CD14-positive monocyte (primary cell): ENCODE measurements at regions not wholly inside any gene's neighbourhood (a gene's known extent, or its start where the extent isn't known, plus 50 kb on each side); places are given as distances from the start of the nearest gene placed in this dataset.

ENCODE experiments used
- DNase-seq, 3 donors: peaks; one replicate each; pipeline ENCODE4 v3.0.0-alpha.2; 2011 to 2022
- H2AFZ ChIP-seq: 2 replicates; pipeline ENCODE4 v1.6.0; 2012; ENCODE audit warnings: mild to moderate bottlenecking, low read depth, low read length, inconsistent platforms; ENCODE audit not compliant: insufficient read depth, poor library complexity, severe bottlenecking
- H3K27ac ChIP-seq, 2 donors: 1 replicate in 1 of 2; 2 replicates in 1 of 2; pipeline ENCODE4 v1.5.1; 2012 to 2013; ENCODE audit warnings: low read length in 2 of 2, control low read depth in 1 of 2, inconsistent platforms in 1 of 2, low read depth in 1 of 2, mild to moderate bottlenecking in 1 of 2
- H3K27me3 ChIP-seq, 2 donors: one replicate each; pipeline versions ENCODE4 v1.6.0 to v1.6.1; 2011 to 2013; ENCODE audit warnings: low read length in 2 of 2; ENCODE audit not compliant: control insufficient read depth in 2 of 2, insufficient read depth in 2 of 2
- H3K36me3 ChIP-seq, 2 donors: replicated peaks in 1 of 2; 1 replicate in 1 of 2; 2 replicates in 1 of 2; pipeline versions ENCODE4 v1.5.1 to v1.6.1; 2012 to 2013; ENCODE audit warnings: low read length in 2 of 2, control low read depth in 1 of 2, inconsistent platforms in 1 of 2, mild to moderate bottlenecking in 1 of 2; ENCODE audit not compliant: insufficient read depth in 2 of 2, control insufficient read depth in 1 of 2
- H3K4me1 ChIP-seq, 2 donors: 1 replicate in 1 of 2; 2 replicates in 1 of 2; pipeline versions ENCODE4 v1.5.1 to v1.6.1; 2012 to 2013; ENCODE audit warnings: low read length in 2 of 2, control low read depth in 1 of 2, inconsistent platforms in 1 of 2, mild to moderate bottlenecking in 1 of 2, moderate library complexity in 1 of 2; ENCODE audit not compliant: insufficient read depth in 2 of 2, control insufficient read depth in 1 of 2
- H3K4me2 ChIP-seq: replicated peaks from 2 replicates; pipeline ENCODE3; 2012; ENCODE audit warnings: low read length, moderate library complexity, mild to moderate bottlenecking; ENCODE audit not compliant: poor library complexity, severe bottlenecking; ENCODE audit errors: extremely low read depth
- H3K4me3 ChIP-seq, 3 experiments: fragments of 200-600 bp in 1 of 3; sonication (generic) in 1 of 3; replicated peaks in 1 of 3; 1 replicate in 2 of 3; 2 replicates in 1 of 3; pipeline ENCODE4 v1.5.1; 2011 to 2013; ENCODE audit warnings: low read length in 3 of 3, mild to moderate bottlenecking in 3 of 3, control low read depth in 2 of 3, low read depth in 2 of 3, inconsistent platforms in 1 of 3, moderate library complexity in 1 of 3
- H3K79me2 ChIP-seq: 2 replicates; pipeline ENCODE4 v1.6.0; 2012; ENCODE audit warnings: mild to moderate bottlenecking, control low read depth, inconsistent platforms, low read length, moderate library complexity; ENCODE audit not compliant: insufficient read depth
- H3K9ac ChIP-seq: 2 replicates; pipeline ENCODE4 v1.6.0; 2017; ENCODE audit warnings: low read length, mild to moderate bottlenecking; ENCODE audit not compliant: insufficient read depth, poor library complexity, severe bottlenecking
- H3K9me3 ChIP-seq, 2 donors: replicated peaks in 1 of 2; 1 replicate in 1 of 2; 2 replicates in 1 of 2; pipeline versions ENCODE4 v1.5.1 to v1.6.1; 2012 to 2013; ENCODE audit warnings: low read length in 2 of 2, control low read depth in 1 of 2; ENCODE audit not compliant: control insufficient read depth in 1 of 2, insufficient read depth in 1 of 2
- H4K20me1 ChIP-seq: 2 replicates; pipeline ENCODE4 v1.6.0; 2012; ENCODE audit warnings: mild to moderate bottlenecking, low read length, control low read depth, moderate library complexity; ENCODE audit not compliant: insufficient read depth
- H3K27ac Mint-ChIP-seq, 7 donors: one replicate each; pipeline ENCODE4 v1.8.0; 2020; ENCODE audit warnings: mild to moderate bottlenecking in 7 of 7, mixed read lengths in 7 of 7, moderate library complexity in 6 of 7, inconsistent platforms in 2 of 7
- H3K27me3 Mint-ChIP-seq, 3 donors: one replicate each; pipeline ENCODE4 v1.8.0; 2021 to 2022; ENCODE audit warnings: low read depth in 3 of 3, mild to moderate bottlenecking in 3 of 3, mixed read lengths in 3 of 3, moderate library complexity in 3 of 3, inconsistent platforms in 1 of 3
- H3K36me3 Mint-ChIP-seq, 2 donors: one replicate each; pipeline ENCODE4 v1.8.0; 2020; ENCODE audit warnings: mixed read lengths in 2 of 2, inconsistent platforms in 1 of 2, mild to moderate bottlenecking in 1 of 2
- H3K4me1 Mint-ChIP-seq: one replicate; pipeline ENCODE4 v1.8.0; 2020; ENCODE audit warnings: mild to moderate bottlenecking, mixed read lengths
- H3K4me3 Mint-ChIP-seq, 2 donors: one replicate each; pipeline ENCODE4 v1.8.0; 2020; ENCODE audit warnings: mild to moderate bottlenecking in 2 of 2, mixed read lengths in 2 of 2, moderate library complexity in 1 of 2
- H3K9me3 Mint-ChIP-seq, 7 donors: one replicate each; pipeline ENCODE4 v1.8.0; 2020 to 2022; ENCODE audit warnings: mixed read lengths in 7 of 7, mild to moderate bottlenecking in 6 of 7, moderate library complexity in 6 of 7, inconsistent platforms in 2 of 7
- whole genome bisulfite sequencing: methylation state at CpG from one replicate; pipeline ENCODE4 v1.1.5; 2013; ENCODE audit warnings: missing lambda C conversion rate; ENCODE audit not compliant: insufficient coverage; 5-methylcytosine and 5-hydroxymethylcytosine counted together
- intact Hi-C, 2 donors: fragments of 100-400 bp; cut with micrococcal nuclease; formaldehyde crosslinking; loops; one replicate each; pipeline versions ENCODE4 v1.15.0 to v1.15.1; 2023
- TF ChIP-seq, protein P1 (sequence below): fragments of 200-600 bp; IDR thresholded peaks from one replicate; pipeline ENCODE4 v1.8.0; 2022; ENCODE audit warnings: antibody characterized with exemption, mild to moderate bottlenecking

DNA sequence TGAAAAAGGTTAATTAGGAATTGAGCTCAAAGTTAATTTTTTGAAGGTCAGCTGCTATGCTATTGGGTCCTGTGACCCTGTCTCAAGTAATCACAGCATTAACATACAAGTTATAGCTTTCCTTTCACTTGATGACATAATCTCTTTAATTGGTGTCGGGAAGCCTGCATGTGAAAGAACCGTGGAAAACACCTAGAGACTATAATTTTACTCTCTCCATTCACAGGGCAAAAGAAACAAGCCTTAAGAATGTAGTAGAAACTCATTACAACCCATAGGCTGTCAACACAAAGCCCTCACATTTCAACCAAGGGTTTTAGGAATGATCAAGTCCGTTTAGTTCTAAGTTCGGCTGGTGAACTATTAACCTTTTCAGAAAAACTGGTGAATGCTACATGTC lies 104.4 kb downstream of the PPM1A start:
- Histone ChIP-seq H4K20me1 (no peaks in the 10 kb centered on the region), H3K27ac (no peak overlapping the region), H3K36me3 (no peaks in the 10 kb centered on the region), H3K27me3 (no peaks in the 10 kb centered on the region), H3K4me3 (no peak overlapping the region), H3K9me3 (no peaks in the 10 kb centered on the region), H3K4me1 (no peaks in the 10 kb centered on the region), H3K4me2 (no peak overlapping the region), H3K9ac (no peak overlapping the region), H2AFZ (no peak overlapping the region), H3K79me2 (no peaks in the 10 kb centered on the region)
- no CpG with 5 or more reads among the region's 4 CpGs for WGBS
- Mint-ChIP-seq H3K9me3 (peaks cover 0 to 2% (median 0%) of the 10 kb centered on the region in 7 donors), H3K36me3 (no peaks in the 10 kb centered on the region), H3K27ac (no peak overlapping the region), H3K4me3 (no peak overlapping the region), H3K4me1 (no peaks in the 10 kb centered on the region), H3K27me3 (peaks cover 4 to 6% (median 4%) of the 10 kb centered on the region in 3 donors)
- TF ChIP-seq, protein P1, sequence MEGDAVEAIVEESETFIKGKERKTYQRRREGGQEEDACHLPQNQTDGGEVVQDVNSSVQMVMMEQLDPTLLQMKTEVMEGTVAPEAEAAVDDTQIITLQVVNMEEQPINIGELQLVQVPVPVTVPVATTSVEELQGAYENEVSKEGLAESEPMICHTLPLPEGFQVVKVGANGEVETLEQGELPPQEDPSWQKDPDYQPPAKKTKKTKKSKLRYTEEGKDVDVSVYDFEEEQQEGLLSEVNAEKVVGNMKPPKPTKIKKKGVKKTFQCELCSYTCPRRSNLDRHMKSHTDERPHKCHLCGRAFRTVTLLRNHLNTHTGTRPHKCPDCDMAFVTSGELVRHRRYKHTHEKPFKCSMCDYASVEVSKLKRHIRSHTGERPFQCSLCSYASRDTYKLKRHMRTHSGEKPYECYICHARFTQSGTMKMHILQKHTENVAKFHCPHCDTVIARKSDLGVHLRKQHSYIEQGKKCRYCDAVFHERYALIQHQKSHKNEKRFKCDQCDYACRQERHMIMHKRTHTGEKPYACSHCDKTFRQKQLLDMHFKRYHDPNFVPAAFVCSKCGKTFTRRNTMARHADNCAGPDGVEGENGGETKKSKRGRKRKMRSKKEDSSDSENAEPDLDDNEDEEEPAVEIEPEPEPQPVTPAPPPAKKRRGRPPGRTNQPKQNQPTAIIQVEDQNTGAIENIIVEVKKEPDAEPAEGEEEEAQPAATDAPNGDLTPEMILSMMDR: no peak
- intact Hi-C loops: loop anchor here in 1 of 2 donors (10.0 kb wide), 1 partner anchor 901 kb away; no protein-coding TSS in a partner anchor
- DNase-seq: no peak

DNA sequence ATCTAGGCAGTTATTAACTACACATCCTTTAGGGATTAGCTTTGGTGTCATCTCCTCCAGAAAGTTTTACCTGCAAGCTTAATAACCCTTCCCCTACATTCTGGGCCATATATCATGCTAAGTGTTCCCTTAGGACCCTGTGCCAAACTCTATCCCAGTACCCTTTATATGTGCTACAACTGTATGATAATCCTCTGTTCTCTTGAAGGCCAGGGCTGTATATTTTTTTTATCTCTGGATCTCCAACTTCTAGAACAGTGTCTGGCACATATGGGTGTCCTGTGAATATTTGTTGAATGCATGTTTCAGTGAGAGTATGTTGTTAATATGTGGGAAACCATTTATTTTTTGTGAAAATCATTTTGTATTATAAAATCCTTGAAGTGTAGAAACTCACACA lies 106.7 kb downstream of the PPM1A start:
- H3K9me3 Mint-ChIP-seq: peaks cover 0 to 2% (median 0%) of the 10 kb centered on the region in 7 donors
- no peak overlapping the region for H2AFZ ChIP-seq
- no peaks in the 10 kb centered on the region for H3K36me3 ChIP-seq
- no peaks in the 10 kb centered on the region for H3K4me1 ChIP-seq
- no peak overlapping the region for H3K27ac ChIP-seq
- no peaks in the 10 kb centered on the region for H3K36me3 Mint-ChIP-seq
- H3K9me3 ChIP-seq: no peaks in the 10 kb centered on the region
- no peak overlapping the region for H3K4me2 ChIP-seq
- no peak overlapping the region for H3K4me3 ChIP-seq
- H3K4me3 Mint-ChIP-seq: no peak overlapping the region
- no peaks in the 10 kb centered on the region for H4K20me1 ChIP-seq
- DNase-seq: no peak
- no peaks in the 10 kb centered on the region for H3K27me3 ChIP-seq
- H3K27ac Mint-ChIP-seq: no peak overlapping the region
- H3K27me3 Mint-ChIP-seq: peaks cover 0 to 3% (median 2%) of the 10 kb centered on the region in 3 donors
- no peaks in the 10 kb centered on the region for H3K79me2 ChIP-seq
- no peaks in the 10 kb centered on the region for H3K4me1 Mint-ChIP-seq
- no peak overlapping the region for H3K9ac ChIP-seq
- TF ChIP-seq, protein P1: no peak
- intact Hi-C loops: loop anchor here in 1 of 2 donors (10.0 kb wide), 1 partner anchor 899 kb away; no protein-coding TSS in a partner anchor
